Omental fat pad (tissue), 3 donors: ENCODE measurements at regions not wholly inside any gene's neighbourhood (a gene's known extent, or its start where the extent isn't known, plus 50 kb on each side); places are given as distances from the start of the nearest gene placed in this dataset.
"Not testable (repeated sequence)": the region's sequence is repeated elsewhere in the genome, so short reads cannot be mapped to it uniquely, and the experiment has no call there.

Experiments used
- ATAC-seq: fragments of 150-250 bp; one replicate; pipeline ENCODE4 v1.9.1; 2016; ENCODE audit warnings: mild to moderate bottlenecking, moderate library complexity; ENCODE audit not compliant: low FRiP score
- DNase-seq: peaks from one replicate; pipeline ENCODE4 v3.0.0-alpha.2; 2019; ENCODE audit warnings: low spot score
- CTCF ChIP-seq, 3 donors: fragments of 450-650 bp; IDR thresholded peaks; one replicate each; pipeline ENCODE4 v1.5.1; 2016 to 2017; ENCODE audit warnings: antibody characterized with exemption in 3 of 3, mild to moderate bottlenecking in 3 of 3, moderate library complexity in 2 of 3

GRCh38 chr10:64771253-64772050 is 1250.3 kb downstream of the REEP3 start:
- no peak for ATAC-seq
- no peak for DNase-seq
- no peak for TF ChIP-seq CTCF (IDR thresholded peaks at IDR 0.05)

- no peak for ATAC-seq
- DNase-seq, result no peak
- TF ChIP-seq CTCF (IDR thresholded peaks at IDR 0.05), result no peak
Observed at GRCh38 chr10:64773357-64773756, 1252.2 kb downstream of the REEP3 start.

GRCh38 chr10:64784451-64784850 is 1263.2 kb downstream of the REEP3 start:
- not testable (repeated sequence) for ATAC-seq, DNase-seq

DNA sequence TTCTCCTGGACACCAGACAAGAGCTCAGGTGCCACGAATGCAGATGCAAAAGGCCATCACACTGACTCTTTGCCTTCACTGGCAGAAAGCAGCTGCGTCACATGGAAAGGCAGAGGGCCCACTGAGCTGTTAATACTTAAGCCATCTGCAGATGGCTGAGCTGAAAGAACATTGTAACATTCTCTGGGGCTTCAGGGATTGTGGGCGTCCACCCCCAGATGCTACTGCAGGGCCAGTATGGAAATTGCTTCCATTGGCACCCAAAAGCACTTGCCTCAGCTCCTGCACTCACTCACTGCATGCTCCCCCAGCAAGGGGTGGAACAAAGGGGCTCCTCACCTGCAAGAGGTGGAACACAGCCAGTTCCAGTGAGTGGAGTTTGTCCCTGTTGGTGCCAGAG is 1264.6 kb downstream of the REEP3 start:
- DNase-seq (no peak), ATAC-seq (no peak)
- no peak for TF ChIP-seq CTCF (IDR thresholded peaks at IDR 0.05)

- no peak for TF ChIP-seq CTCF (IDR thresholded peaks at IDR 0.05)
- ATAC-seq, result no peak
- DNase-seq, result no peak
Observed at GRCh38 chr10:64786989-64787388, 1265.8 kb downstream of the REEP3 start.

DNA sequence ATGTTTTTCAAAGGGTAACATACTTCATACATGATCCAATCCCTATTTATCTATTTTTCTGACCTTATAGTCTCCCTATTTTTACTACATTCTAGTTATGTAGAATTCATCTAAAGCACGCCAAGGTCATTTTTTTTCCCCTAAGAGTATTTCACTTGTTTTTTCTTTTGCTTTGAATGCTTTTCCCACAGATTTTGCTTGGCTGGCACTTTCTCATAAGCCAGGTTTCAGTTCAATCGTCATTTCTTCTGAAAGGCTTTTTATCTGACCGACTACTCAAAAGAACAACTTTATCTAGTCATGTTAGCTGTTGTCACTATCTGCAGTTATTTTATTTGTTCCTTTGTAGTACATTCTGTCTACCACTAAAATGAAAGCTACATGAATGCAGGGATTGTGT is 1274.6 kb downstream of the REEP3 start:
- no peak for DNase-seq
- no peak for TF ChIP-seq CTCF (IDR thresholded peaks at IDR 0.05)
- no peak for ATAC-seq

- no peak for DNase-seq
- no peak for ATAC-seq
- TF ChIP-seq CTCF (IDR thresholded peaks at IDR 0.05), result no peak
Observed at GRCh38 chr10:64798297-64798696, 1277.1 kb downstream of the REEP3 start.

DNA sequence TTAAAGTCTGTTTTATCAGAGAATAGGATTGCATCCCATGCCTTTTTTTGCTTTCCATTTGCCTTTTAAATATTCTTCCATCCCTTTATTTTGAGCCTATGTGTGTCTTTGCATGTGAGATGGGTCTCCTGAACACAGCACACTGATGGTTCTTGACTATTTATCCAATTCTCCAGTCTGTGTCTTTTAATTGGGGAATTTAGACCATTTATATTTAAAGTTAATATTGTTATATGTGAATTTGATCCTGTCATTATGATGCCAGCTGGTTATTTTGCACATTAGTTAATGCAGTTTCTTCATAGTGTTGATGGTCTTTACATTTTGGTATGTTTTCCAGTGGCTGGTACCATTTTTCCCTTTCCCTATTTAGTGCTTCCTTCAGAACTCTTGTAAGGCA is 1287.0 kb downstream of the REEP3 start:
- not testable (repeated sequence) for DNase-seq

GRCh38 chr10:64810046-64810445 is 1288.8 kb downstream of the REEP3 start:
- not testable (repeated sequence) for ATAC-seq, DNase-seq

More for the DNA sequence above, 1287.0 kb downstream of the REEP3 start:
- not testable (repeated sequence) for ATAC-seq
